Germinal center (tissue), 1 donor: ENCODE measurements at regions not wholly inside any gene's neighbourhood (a gene's known extent, or its start where the extent isn't known, plus 50 kb on each side); places are given as distances from the start of the nearest gene placed in this dataset.

Experiments
- DNase-seq: peaks from one replicate; pipeline ENCODE4 v3.0.0; 2012; ENCODE audit warnings: mixed read lengths, low spot score

DNA sequence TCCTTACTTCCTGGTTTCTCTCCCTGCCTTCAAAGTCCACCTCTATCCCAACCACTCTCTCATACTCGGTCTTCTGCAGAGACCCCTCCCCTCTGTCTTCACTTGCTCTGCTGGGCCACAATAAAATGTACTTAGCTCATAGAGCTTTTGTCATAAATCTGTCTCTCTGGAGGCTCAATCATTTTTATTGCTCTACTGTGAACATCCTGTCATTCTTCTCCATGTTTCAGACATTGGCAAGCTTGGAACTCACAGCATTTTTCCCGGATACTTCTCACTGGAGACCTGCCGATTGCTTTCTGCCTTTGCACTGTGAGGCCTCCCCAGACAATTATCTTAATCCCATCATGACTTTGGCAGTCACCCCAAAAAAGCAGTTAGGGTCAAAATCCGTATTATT, 192.3 kb upstream of the ZMIZ1 start:
- DNase-seq = no peak

DNA sequence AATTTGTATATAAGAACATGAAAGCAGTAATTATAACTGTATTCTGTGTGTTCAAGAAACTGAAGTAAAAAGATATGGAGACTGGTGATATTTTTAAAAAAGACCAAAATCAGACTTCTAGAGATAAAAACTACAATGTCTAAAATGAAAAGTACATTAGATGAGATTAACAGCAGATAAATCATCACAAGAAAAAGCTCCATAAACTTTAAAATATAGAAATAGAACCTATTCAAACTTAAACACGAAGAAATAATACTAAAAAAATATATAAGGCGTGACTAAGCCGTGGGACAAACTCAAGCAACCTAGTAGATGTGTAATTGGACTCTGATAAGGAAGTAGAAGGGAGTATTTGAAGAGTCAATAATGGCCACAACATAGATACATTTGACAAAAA, 189.1 kb upstream of the ZMIZ1 start:
- no peak for DNase-seq

DNA sequence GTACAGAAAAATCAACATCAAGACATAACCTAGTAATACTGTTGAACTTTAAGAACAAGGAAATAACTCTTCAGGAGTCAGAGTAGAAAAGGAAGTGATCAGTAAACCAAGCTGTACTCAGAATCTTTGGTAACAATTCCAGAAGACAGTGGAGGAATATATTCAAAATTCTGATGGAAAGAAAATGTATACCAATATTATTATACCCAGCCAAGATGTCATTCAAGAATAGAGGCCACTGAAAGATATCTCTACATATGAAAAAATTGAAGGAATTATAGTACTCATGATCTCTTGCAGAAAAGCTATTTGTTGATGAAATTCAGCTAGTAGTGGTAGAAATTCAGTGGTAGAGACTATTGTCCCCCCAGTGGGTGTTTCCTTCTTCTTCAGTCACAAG, 182.6 kb upstream of the ZMIZ1 start:
- no peak for DNase-seq

DNA sequence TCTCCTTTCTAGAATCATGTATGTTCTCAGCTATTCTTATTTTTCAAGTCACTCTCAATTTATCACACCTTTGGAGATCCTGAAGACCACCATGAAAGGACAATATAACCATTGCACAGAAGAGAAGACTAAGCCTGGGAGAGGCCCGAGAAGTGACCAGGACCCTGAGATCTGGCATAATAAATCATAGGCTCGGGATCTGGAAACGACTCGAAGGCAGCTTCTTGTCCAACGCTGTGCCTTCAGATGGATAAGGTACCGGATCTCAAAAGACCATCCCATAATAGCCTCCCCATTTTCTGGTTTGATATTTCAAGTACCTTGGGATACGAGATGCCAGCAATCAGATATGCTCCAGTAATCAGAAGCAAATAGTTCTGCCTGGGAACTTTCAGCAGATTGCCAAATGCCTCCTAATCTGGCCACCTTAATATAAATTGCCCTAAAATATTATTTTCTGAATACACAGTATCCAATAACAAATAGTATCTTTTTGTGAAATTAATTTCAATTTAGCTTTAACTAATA, 179.2 kb upstream of the ZMIZ1 start:
- no peak for DNase-seq

DNA sequence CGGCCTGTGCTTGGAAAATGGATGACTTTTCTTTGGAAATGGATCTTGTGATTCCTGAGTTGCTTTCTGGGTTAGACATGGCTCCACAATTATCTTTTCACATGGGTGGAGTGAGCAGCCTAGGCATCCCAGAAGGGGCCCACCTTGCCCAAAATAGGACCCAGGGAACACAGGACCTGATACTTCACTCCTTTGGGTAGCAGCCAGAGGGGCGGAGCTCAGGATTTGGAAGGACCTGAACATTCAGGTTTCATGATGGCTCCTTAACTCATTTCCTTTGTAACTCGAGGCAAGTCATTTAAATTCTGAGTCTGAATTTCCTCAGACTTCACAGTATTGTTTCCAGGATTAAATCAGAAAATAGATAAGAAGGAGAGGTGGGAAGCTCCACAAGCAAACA, 178.3 kb upstream of the ZMIZ1 start:
- no peak for DNase-seq

DNA sequence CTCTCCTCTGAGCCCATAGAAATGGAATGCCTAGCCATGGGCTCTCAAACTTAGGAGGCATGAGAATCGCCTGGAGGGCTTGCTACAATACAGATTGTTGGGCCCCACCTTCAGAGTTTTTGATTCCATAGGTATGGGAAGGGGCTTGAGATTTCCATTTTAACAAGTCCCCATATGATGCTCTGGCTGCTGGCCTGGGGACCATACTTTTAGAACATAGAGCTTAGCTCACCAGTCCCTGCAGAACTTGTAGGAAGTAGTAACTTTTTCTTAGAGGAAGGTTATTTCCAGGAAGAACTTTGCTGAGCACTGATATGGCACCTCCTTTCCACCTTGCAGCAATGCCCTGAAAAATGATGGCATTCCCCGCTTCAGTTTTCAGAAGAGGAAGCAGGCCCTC, 177.0 kb upstream of the ZMIZ1 start:
- DNase-seq = no peak

DNA sequence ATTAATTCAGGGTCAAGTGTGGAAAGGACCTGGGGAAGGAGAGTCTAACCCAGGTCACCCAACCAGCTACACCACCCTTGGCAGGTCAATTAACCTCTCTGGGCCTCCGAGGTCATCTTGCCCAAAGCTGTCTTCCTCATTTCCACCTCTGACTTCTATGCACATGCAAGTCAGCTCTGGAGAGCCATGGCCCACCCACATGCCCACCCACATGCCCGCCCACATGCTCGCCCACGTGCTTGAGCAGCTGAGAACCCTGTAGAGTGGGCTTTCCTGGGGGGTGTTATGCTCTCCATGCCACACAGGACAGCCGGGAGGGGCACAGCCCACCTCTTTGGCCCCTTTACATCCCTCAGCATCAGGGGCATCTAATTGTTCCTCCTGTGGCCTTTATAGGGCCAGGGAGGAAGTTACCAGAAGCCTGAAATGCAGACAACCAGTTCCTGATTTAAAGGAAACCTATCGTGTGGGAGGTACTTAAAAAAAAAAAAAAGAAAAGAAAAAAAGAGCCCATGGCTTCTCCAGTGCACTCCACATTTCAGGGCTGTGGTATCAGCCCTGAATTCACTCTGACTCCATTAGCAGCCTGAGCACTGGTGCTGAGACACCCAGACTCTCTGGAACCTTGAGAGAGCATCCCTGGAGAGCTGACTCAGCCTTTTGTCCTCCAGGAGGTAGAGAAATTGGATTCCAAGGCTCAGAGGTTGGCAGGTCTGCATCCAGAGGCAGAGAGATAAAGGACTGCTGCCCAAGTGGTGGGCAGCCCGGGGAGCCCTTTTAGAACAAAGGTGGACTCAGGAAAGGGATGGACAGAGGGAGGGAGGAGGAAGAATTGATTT, 176.2 kb upstream of the ZMIZ1 start:
- no peak for DNase-seq

DNA sequence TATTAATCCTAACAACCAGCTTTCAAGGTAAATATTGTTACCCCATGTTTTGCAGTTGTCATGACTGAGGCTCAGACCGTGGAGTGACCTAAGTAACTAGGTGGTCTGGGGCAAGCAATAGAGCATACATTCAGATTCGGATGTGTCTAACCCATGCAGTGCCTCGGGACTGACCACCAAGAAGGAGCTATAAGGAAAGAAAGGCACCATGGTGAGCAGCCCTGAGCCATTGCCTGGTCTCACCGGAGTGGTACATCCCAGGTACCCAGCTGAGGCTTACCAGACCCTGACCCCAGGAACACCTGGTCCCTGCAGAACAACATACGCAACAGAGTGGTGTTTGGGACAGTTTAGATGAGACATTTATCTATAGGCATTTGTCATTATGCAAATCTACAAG, 175.5 kb upstream of the ZMIZ1 start:
- no peak for DNase-seq

DNA sequence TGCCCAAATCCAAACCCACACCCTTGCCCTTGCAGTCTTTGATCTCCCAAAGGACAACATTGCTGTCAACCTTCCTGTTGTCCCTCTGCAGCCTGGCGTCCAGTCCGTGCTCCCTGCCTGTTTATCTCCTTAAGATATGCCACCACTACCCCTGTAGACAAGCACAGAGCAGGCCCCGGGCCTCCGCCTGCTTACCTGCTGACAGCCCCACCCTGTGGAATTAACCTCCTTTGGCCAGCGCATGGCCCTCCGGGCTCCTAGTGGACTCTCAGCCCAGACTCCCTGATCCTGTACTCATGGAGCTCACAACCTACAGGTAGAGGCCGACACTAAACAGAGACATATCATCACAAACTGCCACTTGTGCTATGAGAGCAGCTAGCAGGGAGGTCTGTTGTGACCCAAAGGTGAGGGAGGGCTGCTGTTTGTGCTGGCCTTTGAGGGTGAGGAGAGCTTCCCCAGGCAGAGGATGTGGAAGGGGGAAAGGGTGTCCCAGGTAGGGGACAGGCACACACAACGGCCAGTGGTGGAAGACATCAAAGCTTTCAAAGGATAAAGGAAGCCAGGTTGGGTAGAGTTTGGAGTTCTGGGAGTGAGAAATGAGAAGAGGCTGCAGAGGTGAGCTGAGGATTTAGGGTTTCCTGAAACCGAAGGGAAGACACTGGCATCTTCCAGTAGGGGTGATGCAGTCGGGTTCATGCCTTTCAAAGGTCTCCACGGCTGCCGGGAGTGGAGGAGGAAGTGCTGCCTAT, 174.5 kb upstream of the ZMIZ1 start:
- DNase-seq = no peak

DNA sequence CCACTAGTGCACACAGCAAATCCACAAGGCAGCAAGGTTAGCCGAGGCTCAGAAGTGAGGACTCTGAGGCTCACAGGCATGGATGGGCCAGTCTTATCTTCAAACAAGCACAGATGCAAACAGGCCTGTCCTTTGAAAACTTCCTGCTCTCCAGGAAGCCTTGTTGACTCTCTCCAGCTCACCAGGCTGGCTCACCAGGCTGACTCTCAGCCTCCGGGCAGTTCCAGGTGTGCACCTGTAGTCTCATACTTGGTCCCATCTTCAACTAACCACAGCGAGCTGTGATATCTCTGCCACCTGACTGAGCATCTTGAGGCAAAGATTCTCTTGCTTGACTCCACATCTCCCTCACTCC, 173.9 kb upstream of the ZMIZ1 start:
- DNase-seq = no peak

DNA sequence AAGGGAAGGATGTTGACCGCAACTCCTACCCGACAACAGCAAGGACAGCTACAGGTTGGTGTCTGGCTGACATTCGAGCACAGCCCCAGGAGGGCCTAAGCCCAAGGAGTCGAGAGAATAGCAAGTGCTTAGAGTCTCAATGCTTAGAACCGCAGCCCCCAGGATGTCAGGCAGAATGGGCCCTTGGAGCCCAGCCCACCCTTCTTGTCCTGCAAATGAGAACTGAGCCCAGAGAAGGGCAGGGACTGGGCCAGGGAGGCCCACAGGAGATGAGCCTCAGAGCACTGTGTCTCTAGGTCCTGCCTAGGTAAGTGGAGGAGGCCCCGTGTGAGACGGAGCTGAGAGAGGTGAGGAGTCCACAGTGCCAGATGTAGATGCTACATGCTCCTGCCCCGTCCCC, 173.3 kb upstream of the ZMIZ1 start:
- no peak for DNase-seq

DNA sequence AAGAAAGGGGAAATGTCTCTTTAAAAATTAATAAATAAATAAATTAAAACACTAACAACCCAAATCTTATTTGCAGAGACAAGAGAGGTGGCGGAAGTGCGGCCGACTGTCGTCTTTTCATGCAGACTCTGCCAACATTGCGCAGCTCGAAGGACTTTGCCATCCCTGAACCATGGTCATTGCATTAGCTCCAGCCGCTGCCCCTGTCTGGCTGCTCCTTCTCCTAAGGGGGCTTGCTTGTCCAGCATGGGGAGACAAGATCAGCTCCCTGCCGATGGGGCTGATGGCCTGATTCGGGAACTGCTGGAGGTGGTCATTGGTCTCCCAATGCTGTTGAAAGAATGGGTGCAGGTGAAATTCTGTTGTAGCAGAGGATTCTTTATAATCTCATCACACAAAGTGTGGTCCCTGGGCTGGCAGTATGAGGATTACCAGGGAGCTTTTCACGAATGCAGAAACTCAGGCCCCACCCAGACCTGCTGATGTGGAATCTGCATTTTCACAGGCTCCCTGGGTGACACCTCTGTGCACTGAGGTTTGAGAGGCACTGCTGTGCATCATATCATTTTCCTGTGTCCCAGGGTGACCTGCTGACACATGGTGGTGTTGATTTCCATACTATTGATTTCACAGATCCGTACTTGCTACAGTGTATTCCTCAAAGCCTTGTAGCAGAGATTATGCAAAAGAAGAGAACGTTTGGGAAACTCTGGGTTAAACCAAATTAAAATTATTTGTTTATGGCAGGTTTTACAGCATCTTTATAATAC, 172.4 kb upstream of the ZMIZ1 start:
- DNase-seq = no peak

DNA sequence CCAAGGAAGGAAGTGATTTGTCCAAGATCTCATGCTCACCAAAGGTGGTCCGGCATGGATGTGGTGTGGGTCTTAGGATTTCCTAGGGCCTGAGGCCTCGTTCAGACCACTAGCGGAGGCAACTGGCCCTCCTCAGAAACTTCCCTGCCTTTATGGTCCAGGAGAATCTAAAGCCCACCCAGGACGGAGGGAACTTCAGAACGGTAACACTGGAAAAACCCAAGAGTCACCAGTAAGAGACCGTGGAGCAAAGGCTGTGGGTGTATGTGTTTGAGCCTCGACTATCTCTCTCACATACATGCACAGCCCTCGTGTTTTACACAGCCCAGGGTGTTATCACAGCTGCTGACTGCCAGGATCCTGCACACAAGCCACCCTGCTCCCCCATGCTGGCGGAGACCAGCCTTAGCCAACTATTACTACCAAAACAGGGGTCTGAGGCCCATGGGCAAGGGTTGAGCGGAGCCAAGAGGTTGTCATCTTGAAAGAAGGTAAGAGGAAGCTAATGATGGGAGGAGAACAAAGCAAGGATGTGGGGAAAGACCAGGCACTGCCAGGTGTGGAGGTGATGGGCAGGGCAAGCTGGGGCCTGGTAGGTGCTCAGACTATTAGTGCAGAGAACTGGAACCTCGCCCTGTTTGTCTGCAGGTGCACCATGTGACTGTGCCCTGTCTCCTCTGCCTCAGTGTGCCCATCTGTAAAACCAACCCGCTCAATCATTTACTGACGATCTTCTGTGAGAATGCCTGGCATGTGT, 170.2 kb upstream of the ZMIZ1 start:
- no peak for DNase-seq

DNA sequence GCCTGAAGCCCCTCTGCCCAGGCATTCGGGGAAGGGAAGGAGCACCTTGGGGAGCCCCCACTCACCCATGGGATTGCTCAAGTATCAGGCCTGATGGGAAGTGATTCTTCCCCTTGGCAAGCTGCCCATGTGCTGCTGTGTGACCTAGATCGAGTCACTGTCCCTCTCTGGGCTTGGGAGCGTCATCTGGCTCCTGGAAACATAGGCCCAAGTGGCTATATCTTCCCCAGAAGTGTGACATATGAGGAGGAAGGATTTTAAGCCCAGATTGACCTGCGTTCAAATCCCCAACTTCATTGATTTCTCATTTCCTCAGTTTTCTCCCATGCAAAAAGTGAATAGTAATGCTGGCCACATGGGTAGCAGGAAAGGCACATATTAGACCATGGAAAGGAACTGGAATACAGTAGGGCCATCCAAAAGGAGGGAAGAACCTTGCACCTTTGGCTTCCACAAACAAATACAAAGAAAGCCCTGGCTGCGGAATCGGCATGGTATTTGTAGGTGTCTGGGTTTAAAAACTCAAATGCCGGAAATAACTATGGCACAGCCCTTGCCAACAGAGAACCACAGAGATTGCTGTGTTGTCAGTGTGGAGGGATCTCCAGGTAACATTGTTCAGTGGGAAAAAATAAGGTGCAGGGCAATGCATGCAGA, 169.5 kb upstream of the ZMIZ1 start:
- DNase-seq = no peak

DNA sequence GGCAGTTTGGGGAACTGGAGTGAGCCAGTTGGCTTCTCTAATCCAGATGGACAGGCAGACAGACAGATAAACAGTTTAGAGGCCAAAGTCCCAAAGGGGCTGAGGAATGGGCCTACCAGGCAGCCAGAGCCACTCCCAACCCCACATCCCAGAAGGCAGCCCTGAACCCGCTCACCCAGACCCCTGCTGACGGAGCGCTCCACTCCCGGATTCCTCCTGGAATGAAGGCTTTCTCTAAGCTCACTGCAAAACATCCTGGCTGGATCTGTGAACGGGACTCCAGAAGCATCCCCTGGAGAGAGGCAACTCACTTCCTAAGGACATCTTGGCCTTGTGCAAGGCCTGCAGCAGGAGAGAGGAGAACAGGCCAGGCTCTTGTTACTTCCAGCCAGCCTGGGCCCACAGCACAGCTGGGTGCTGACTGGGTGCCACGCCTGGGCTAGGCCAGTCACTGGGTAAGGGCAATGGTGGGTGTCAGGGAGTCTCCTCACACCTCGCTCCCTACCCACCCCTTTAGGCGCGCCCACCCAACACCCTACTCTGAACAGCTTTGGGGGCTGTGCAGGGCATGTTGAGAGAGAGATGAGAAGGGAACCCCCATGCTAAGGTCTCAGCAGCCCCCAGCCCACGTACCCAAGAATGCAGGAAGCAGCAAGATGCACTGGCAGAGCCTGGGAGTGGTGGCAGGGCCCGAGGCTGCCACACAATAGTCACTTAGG, 168.6 kb upstream of the ZMIZ1 start:
- no peak for DNase-seq

DNA sequence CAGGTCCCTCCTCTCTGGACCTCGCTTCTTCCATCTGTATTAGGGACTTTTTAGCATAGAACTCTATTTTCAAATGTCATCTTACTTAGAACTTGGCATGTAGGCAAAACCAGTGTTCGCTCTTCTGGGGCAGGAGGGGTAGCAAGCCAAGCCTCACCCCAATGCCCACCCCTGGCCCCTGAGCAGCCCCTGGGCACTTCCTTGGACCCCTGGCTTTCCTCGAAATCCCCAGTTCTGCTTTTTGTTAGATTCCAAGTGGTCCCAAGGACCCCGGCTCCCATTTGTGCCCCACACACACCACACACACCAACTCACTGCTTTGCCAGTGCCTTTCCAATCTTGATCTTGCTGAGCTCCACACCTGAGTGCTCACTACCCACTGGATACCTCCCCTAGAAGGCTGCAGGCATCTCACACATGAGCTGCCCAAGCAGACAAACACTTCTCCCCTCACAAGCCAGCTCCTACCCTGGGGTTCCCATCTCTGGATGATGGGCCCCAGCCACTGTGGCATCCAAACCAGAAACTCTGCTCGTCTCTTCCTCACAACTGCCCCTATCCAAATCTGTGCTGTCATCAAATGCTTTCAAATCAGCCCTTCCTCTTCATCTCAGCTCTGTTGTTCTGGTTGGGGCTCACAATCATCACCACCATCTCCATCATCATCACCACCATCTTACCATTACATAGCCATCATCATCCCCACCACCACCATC, 167.9 kb upstream of the ZMIZ1 start:
- DNase-seq = no peak

DNA sequence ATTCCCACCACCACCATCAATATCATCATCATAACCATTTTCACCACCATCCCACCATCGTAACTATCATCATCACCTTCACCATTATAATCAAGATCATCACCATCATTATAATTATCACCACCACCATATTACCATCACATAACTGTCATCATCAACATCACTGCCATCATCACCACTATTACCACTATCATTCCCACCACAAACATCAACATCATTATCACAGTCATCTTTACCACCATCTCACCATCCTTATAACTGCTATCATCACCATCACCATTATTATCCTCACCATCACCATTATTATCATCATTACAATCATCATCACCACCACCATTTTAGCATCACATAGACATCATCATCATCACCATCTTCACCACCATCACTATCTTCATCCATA, 167.1 kb upstream of the ZMIZ1 start:
- DNase-seq = no peak

DNA sequence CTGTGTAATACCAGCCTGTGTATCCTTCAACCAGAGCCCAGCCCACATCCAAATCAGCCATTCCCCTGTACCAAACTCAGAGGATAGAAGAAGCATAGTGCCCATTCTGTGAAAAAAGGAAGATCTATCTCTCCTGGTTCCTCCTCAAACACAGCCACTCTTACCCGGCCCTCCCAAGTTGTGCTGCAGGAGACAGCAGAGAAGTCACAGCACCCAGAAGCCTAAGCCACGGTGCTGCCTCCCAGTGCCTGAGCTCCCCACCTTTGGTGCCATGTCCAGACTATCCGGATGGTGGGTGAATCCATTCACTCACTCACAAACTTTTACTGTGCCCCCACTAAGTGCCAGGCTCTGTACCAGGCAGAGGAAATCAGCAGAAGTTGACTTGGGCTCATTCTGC, 166.0 kb upstream of the ZMIZ1 start:
- DNase-seq = no peak

DNA sequence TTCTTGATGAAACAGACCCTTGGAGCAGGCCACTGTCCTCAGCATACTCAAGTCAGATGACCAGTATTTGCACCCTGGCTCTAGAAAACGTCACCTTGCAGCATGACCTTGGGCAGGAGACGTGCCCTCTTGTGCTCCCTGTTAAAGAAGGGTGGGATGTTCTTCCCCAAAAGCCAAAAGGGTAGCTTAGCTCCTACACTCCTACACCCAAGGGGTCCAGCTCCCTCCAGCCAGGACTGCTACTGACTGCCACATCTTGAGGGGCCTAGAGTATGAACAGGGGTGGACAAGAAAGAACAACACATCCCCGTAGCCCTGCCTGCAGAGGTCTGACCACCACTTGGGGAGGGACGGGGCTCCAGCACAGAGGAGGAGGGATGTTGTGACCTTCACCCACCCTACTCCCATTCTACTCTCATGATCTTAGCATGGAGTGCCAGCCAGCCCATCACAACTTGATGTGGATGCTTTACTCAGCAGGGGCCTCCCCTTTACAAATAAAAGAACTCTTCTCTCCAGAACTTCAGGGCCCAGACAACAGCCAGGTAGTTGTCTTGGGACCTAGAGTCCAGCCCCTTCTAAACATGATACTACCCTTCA, 165.3 kb upstream of the ZMIZ1 start:
- no peak for DNase-seq

DNA sequence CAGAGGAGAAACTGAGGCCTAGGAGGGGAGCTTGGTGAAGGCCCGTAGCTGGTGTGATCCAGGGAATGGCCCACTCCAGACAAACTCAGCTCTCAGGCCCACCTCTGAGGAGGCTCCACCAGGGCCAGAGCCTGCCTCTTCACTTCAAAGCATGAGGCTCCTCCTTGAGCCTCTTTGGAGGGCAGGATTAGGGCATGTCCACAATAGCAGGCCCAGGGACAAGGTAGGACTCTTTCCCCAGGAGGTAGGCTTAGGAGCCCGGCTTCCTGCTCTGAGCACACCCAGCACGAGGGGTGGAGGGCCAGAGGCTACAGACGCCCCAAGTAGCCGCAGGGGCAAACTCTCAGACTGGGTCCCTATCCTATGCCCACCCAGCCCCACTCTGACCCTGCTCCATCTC, 164.6 kb upstream of the ZMIZ1 start:
- no peak for DNase-seq
